HepG2 (cell line): ENCODE measurements at regions not wholly inside any gene's neighbourhood (a gene's known extent, or its start where the extent isn't known, plus 50 kb on each side); places are given as distances from the start of the nearest gene placed in this dataset.

Source experiments
- ARNT2 ChIP-seq: sonication (generic); formaldehyde crosslinking; IDR thresholded peaks from 2 replicates; pipeline ENCODE4 v1.8.0; 2022; ENCODE audit warnings: mild to moderate bottlenecking, low read depth, missing genetic modification reagents, moderate library complexity
- BCL3 ChIP-seq: sonication (generic); formaldehyde crosslinking; IDR thresholded peaks from 2 replicates; pipeline ENCODE4 v1.5.1; 2020; ENCODE audit warnings: mild to moderate bottlenecking, missing genetic modification reagents, moderate library complexity
- ELF3 ChIP-seq: IDR thresholded peaks from 2 replicates; pipeline ENCODE4 v1.6.1; 2016; ENCODE audit warnings: missing genetic modification reagents, missing compliant biosample characterization
- ERF ChIP-seq: IDR thresholded peaks from 2 replicates; pipeline ENCODE4 v1.6.1; 2018; ENCODE audit warnings: missing biosample characterization, missing genetic modification reagents
- FOSL2 ChIP-seq: sonication (generic); formaldehyde crosslinking; IDR thresholded peaks from 2 replicates; pipeline ENCODE4 v1.4.0; 2020; ENCODE audit warnings: missing genetic modification reagents
- IRF2 ChIP-seq: IDR thresholded peaks from 2 replicates; pipeline ENCODE4 v1.6.1; 2018; ENCODE audit warnings: missing genetic modification reagents, missing compliant biosample characterization
- MTERF4 ChIP-seq: sonication (generic); formaldehyde crosslinking; IDR thresholded peaks from 2 replicates; pipeline ENCODE4 v1.8.0; 2023; ENCODE audit warnings: mild to moderate bottlenecking, missing genetic modification reagents
- PHB2 ChIP-seq: fragments of 450-650 bp; IDR thresholded peaks from 2 replicates; pipeline ENCODE4 v1.6.1; 2018; ENCODE audit not compliant: partially characterized antibody
- RAD21 ChIP-seq: fragments of 450-650 bp; formaldehyde crosslinking; IDR thresholded peaks from 2 replicates; pipeline ENCODE4 v1.5.0; 2020; ENCODE audit warnings: mild to moderate bottlenecking
- SMC3 ChIP-seq: IDR thresholded peaks from 2 replicates; pipeline ENCODE4 v1.6.1; 2011; ENCODE audit warnings: low read length, improper control_type of control experiment
- YEATS4 ChIP-seq: sonication (generic); formaldehyde crosslinking; IDR thresholded peaks from 2 replicates; pipeline ENCODE4 v1.4.0; 2020; ENCODE audit warnings: missing genetic modification reagents, borderline replicate concordance
- ZFP82 ChIP-seq: sonication (generic); formaldehyde crosslinking; IDR thresholded peaks from 2 replicates; pipeline ENCODE4 v1.5.1; 2020; ENCODE audit warnings: mild to moderate bottlenecking, missing genetic modification reagents, borderline replicate concordance
- ZMYM3 ChIP-seq: sonication (generic); formaldehyde crosslinking; IDR thresholded peaks from 2 replicates; pipeline ENCODE4 v1.5.1; 2020; ENCODE audit warnings: mild to moderate bottlenecking, missing genetic modification reagents
- ZNF501 ChIP-seq: sonication (generic); formaldehyde crosslinking; IDR thresholded peaks from 2 replicates; pipeline ENCODE4 v1.5.1; 2020; ENCODE audit warnings: mild to moderate bottlenecking, moderate library complexity, missing genetic modification reagents
- ZNF598 ChIP-seq: sonication (generic); formaldehyde crosslinking; IDR thresholded peaks from 2 replicates; pipeline ENCODE4 v1.5.1; 2020; ENCODE audit warnings: mild to moderate bottlenecking, missing genetic modification reagents, borderline replicate concordance
- ZNF652 ChIP-seq: IDR thresholded peaks from 2 replicates; pipeline ENCODE4 v1.6.1; 2016; ENCODE audit warnings: low read depth, borderline replicate concordance
- ZNF687 ChIP-seq: sonication (generic); formaldehyde crosslinking; IDR thresholded peaks from 2 replicates; pipeline ENCODE4 v1.5.1; 2020; ENCODE audit warnings: mild to moderate bottlenecking, missing genetic modification reagents, moderate library complexity
- ZNF776 ChIP-seq: sonication (generic); formaldehyde crosslinking; IDR thresholded peaks from 2 replicates; pipeline ENCODE4 v1.4.0; 2020; ENCODE audit warnings: mild to moderate bottlenecking, missing genetic modification reagents
- TF ChIP-seq, protein P1 (sequence below): IDR thresholded peaks from 2 replicates; pipeline ENCODE4 v1.6.1; 2016; ENCODE audit warnings: low read depth

DNA sequence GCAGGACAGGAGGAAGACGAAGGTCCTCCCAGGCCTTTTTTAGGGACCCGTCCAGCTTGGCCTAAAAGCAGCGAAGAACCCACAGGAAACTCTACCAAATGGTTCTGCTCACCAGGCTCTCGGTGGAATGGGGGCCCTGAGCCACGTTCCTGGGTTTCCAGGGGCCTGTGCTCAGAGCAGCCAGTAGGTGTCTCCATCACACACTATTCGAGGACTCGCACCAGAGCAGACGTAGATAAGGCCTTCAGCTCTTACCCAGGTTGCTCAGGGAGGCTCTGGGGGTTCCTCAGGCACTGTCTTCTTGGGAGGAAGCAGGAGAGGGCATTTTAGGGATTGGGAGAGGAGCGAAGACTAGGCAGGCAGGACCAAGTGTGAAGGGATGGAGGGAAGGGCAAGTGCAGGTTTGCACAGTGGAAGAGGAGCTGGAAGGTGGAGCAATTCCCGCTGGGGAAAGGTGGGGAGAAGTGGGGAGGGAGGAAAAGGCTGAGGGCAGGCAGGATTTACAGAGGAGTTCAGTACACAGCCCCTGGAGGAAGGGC, 157.1 kb downstream of the RGS9 start (continued):
- no peak for TF ChIP-seq YEATS4
- no peak for TF ChIP-seq BCL3 (CRISPR knock-in tag)
- TF ChIP-seq ZNF652 = no peak
- no peak; the same call in 1 of the 2 replicates for TF ChIP-seq ARNT2 (CRISPR knock-in tag)
- TF ChIP-seq MTERF4 (CRISPR knock-in tag) = 0 out of 2 replicates have a peak, but pooled peaks have one; percentile 66
- peak; percentile 71; the same call in 1 of the 2 replicates for TF ChIP-seq ZNF598 (CRISPR knock-in tag)
- 0 out of 2 replicates have a peak, but pooled peaks have one; percentile 62 for TF ChIP-seq IRF2 (CRISPR knock-in tag)
- TF ChIP-seq FOSL2 (CRISPR knock-in tag) = 0 out of 2 replicates have a peak, but pooled peaks have one; percentile 33
- TF ChIP-seq ZNF687 (CRISPR knock-in tag) = peak; percentile 38
- TF ChIP-seq RAD21 (CRISPR knock-in tag) = peak; percentile 88
- TF ChIP-seq ELF3 (CRISPR knock-in tag) = peak; percentile 56
- no peak for TF ChIP-seq PHB2
- TF ChIP-seq SMC3 = peak; percentile 87
- TF ChIP-seq ZFP82 (CRISPR knock-in tag) = no peak
- TF ChIP-seq, protein P1, sequence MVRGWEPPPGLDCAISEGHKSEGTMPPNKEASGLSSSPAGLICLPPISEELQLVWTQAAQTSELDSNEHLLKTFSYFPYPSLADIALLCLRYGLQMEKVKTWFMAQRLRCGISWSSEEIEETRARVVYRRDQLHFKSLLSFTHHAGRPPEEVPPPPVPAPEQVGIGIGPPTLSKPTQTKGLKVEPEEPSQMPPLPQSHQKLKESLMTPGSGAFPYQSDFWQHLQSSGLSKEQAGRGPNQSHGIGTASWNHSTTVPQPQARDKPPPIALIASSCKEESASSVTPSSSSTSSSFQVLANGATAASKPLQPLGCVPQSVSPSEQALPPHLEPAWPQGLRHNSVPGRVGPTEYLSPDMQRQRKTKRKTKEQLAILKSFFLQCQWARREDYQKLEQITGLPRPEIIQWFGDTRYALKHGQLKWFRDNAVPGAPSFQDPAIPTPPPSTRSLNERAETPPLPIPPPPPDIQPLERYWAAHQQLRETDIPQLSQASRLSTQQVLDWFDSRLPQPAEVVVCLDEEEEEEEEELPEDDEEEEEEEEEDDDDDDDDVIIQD = 0 out of 2 replicates have a peak, but pooled peaks have one; percentile 40
- no peak for TF ChIP-seq ZNF776 (CRISPR knock-in tag)
- TF ChIP-seq ZNF501 (CRISPR knock-in tag) = peak; percentile 86
- peak; percentile 44; the same call in 1 of the 2 replicates for TF ChIP-seq ERF
- 0 out of 2 replicates have a peak, but pooled peaks have one; percentile 22 for TF ChIP-seq ZMYM3 (CRISPR knock-in tag)
